DMS53 treated with DMSO at 0.1 percent for 48 hours (cell line): ENCODE measurements at regions not wholly inside any gene's neighbourhood (a gene's known extent, or its start where the extent isn't known, plus 50 kb on each side); places are given as distances from the start of the nearest gene placed in this dataset.
"Not testable (repeated sequence)": the region's sequence is repeated elsewhere in the genome, so short reads cannot be mapped to it uniquely, and the experiment has no call there.

Experiments
- DNase-seq: peaks from one replicate; lab custom pipeline; 2025; ENCODE audit not compliant: unreplicated experiment; lab: John Stamatoyannopoulos, UW

GRCh38 chr3:101995371-101996046 lies 146.2 kb downstream of the NFKBIZ start:
- no peak for DNase-seq

GRCh38 chr3:101996832-101997231 lies 147.5 kb downstream of the NFKBIZ start:
- no peak for DNase-seq

- DNase-seq, result no peak
Observed at GRCh38 chr3:101998256-101998926, 149.1 kb downstream of the NFKBIZ start.

GRCh38 chr3:101999177-101999779 lies 150.0 kb downstream of the NFKBIZ start:
- DNase-seq, result no peak

- DNase-seq, result no peak
Observed at GRCh38 chr3:102000620-102001209, 151.4 kb downstream of the NFKBIZ start.

GRCh38 chr3:102002056-102002455 lies 152.7 kb downstream of the NFKBIZ start:
- no peak for DNase-seq

GRCh38 chr3:102004561-102004960 lies 155.2 kb downstream of the NFKBIZ start:
- no peak for DNase-seq

GRCh38 chr3:102005551-102005950 lies 156.2 kb downstream of the NFKBIZ start:
- DNase-seq, result no peak

- peak; percentile 25 for DNase-seq
Observed at GRCh38 chr3:102006812-102007485, 157.6 kb downstream of the NFKBIZ start.

- not testable (repeated sequence) for DNase-seq
Observed at GRCh38 chr3:102008436-102008835, 159.1 kb downstream of the NFKBIZ start.

- no peak for DNase-seq
Observed at GRCh38 chr3:102016417-102016816, 167.1 kb downstream of the NFKBIZ start.

GRCh38 chr3:102017784-102018183 lies 168.5 kb downstream of the NFKBIZ start:
- no peak for DNase-seq

- DNase-seq, result no peak
Observed at GRCh38 chr3:102018551-102018950, 169.2 kb downstream of the NFKBIZ start.

GRCh38 chr3:102020735-102021134 lies 171.4 kb downstream of the NFKBIZ start:
- no peak for DNase-seq

GRCh38 chr3:102024270-102024904 lies 175.1 kb downstream of the NFKBIZ start:
- DNase-seq, result no peak

- no peak for DNase-seq
Observed at GRCh38 chr3:102025606-102026270, 176.4 kb downstream of the NFKBIZ start.

GRCh38 chr3:102026656-102027055 lies 177.3 kb downstream of the NFKBIZ start:
- no peak for DNase-seq

GRCh38 chr3:102030661-102031060 lies 181.3 kb downstream of the NFKBIZ start:
- no peak for DNase-seq

- no peak for DNase-seq
Observed at GRCh38 chr3:102031834-102032233, 182.5 kb downstream of the NFKBIZ start.
